GM21825 (cell line): ENCODE measurements at regions not wholly inside any gene's neighbourhood (a gene's known extent, or its start where the extent isn't known, plus 50 kb on each side); places are given as distances from the start of the nearest gene placed in this dataset.

Source experiments
- ATAC-seq: cut with Tn5 transposase; IDR thresholded peaks from one replicate; pipeline ENCODE4 v1.9.1; 2021; ENCODE audit warnings: mild to moderate bottlenecking, moderate library complexity; ENCODE audit not compliant: unreplicated experiment

- no peak for ATAC-seq
Observed at GRCh38 chr5:58259685-58260152, 200.2 kb downstream of the PLK2 start.

GRCh38 chr5:58258984-58259684 is 200.8 kb downstream of the PLK2 start:
- no peak for ATAC-seq

GRCh38 chr5:58255970-58256369 is 203.9 kb downstream of the PLK2 start:
- ATAC-seq: no peak

GRCh38 chr5:58255386-58255785 is 204.5 kb downstream of the PLK2 start:
- no peak for ATAC-seq

GRCh38 chr5:58248221-58248620 is 211.7 kb downstream of the PLK2 start:
- ATAC-seq: no peak

- no peak for ATAC-seq
Observed at GRCh38 chr5:58246461-58246944, 213.4 kb downstream of the PLK2 start.

GRCh38 chr5:58245476-58245840 is 214.4 kb downstream of the PLK2 start:
- no peak for ATAC-seq

- no peak for ATAC-seq
Observed at GRCh38 chr5:58244819-58245475, 214.9 kb downstream of the PLK2 start.

GRCh38 chr5:58241389-58241788 is 218.5 kb downstream of the PLK2 start:
- ATAC-seq: no peak

GRCh38 chr5:58240322-58240721 is 219.6 kb downstream of the PLK2 start:
- no peak for ATAC-seq

- no peak for ATAC-seq
Observed at GRCh38 chr5:58239731-58240130, 220.2 kb downstream of the PLK2 start.

- no peak for ATAC-seq
Observed at GRCh38 chr5:58239045-58239444, 220.8 kb downstream of the PLK2 start.

- no peak for ATAC-seq
Observed at GRCh38 chr5:58236498-58236897, 223.4 kb downstream of the PLK2 start.

GRCh38 chr5:58235299-58235698 is 224.6 kb downstream of the PLK2 start:
- ATAC-seq: no peak

GRCh38 chr5:58232130-58232529 is 227.8 kb downstream of the PLK2 start:
- no peak for ATAC-seq

GRCh38 chr5:58231041-58231440 is 228.8 kb downstream of the PLK2 start:
- ATAC-seq: no peak

GRCh38 chr5:58228896-58229295 is 231.0 kb downstream of the PLK2 start:
- no peak for ATAC-seq

GRCh38 chr5:58227858-58228257 is 232.0 kb downstream of the PLK2 start:
- ATAC-seq: no peak

GRCh38 chr5:58224661-58225060 is 235.2 kb downstream of the PLK2 start:
- no peak for ATAC-seq

GRCh38 chr5:58224221-58224620 is 235.7 kb downstream of the PLK2 start:
- no peak for ATAC-seq

GRCh38 chr5:58215364-58215763 is 244.5 kb downstream of the PLK2 start:
- ATAC-seq: no peak

- ATAC-seq: no peak
Observed at GRCh38 chr5:58211441-58211840, 248.4 kb downstream of the PLK2 start.
